WTC11 (cell line): ENCODE measurements at regions not wholly inside any gene's neighbourhood (a gene's known extent, or its start where the extent isn't known, plus 50 kb on each side); places are given as distances from the start of the nearest gene placed in this dataset.

Experiments
- ATAC-seq: fragments of 200-7000 bp; cut with Tn5 transposase; 2 replicates; pipeline ENCODE4 v1.10.0; 2021; ENCODE audit warnings: mild to moderate bottlenecking, moderate library complexity
- CTCF ChIA-PET: fragments of 300-600 bp; sonication (Branson Sonifier 250); formaldehyde crosslinking; loops from one replicate; lab custom pipeline; 2021; ENCODE audit warnings: antibody characterized with exemption; lab: Charles Lee
- POLR2A ChIA-PET: fragments of 350-600 bp; sonication (Branson Sonifier 250); formaldehyde crosslinking; loops from one replicate; lab custom pipeline; 2021; ENCODE audit warnings: antibody characterized with exemption; lab: Charles Lee
- DNase-seq: peaks from one replicate; pipeline ENCODE4 v3.0.0; 2021; ENCODE audit warnings: low spot score
- H3K27ac Mint-ChIP-seq: 2 replicates; pipeline ENCODE4 v1.8.0; 2021; ENCODE audit warnings: mixed read lengths
- H3K27me3 Mint-ChIP-seq: 2 replicates; pipeline ENCODE4 v1.8.0; 2021; ENCODE audit warnings: low read depth, mild to moderate bottlenecking, moderate library complexity, mixed read lengths
- H3K36me3 Mint-ChIP-seq: 2 replicates; pipeline ENCODE4 v1.8.0; 2021; ENCODE audit warnings: mixed read lengths
- H3K4me1 Mint-ChIP-seq: 2 replicates; pipeline ENCODE4 v1.8.0; 2022; ENCODE audit warnings: mixed read lengths
- H3K4me3 Mint-ChIP-seq: 2 replicates; pipeline ENCODE4 v1.8.0; 2021; ENCODE audit warnings: mild to moderate bottlenecking, moderate library complexity, mixed read lengths
- H3K9me3 Mint-ChIP-seq: 2 replicates; pipeline ENCODE4 v1.8.0; 2021; ENCODE audit warnings: mixed read lengths
- ATF3 ChIP-seq: sonication (generic); formaldehyde crosslinking; conservative IDR thresholded peaks from 2 replicates; pipeline ENCODE4 v1.8.1; 2022; ENCODE audit warnings: mild to moderate bottlenecking, missing genetic modification reagents
- E2F4 ChIP-seq: sonication (generic); formaldehyde crosslinking; IDR thresholded peaks from 2 replicates; pipeline ENCODE4 v1.8.1; 2022; ENCODE audit warnings: low read depth, mild to moderate bottlenecking, moderate library complexity, missing genetic modification reagents, borderline replicate concordance
- ELF4 ChIP-seq: sonication (generic); formaldehyde crosslinking; IDR thresholded peaks from 2 replicates; pipeline ENCODE4 v1.8.1; 2022; ENCODE audit warnings: low read depth, mild to moderate bottlenecking, moderate library complexity, missing genetic modification reagents
- ERG ChIP-seq: fragments of 250-450 bp; sonication (Bioruptor Pico); IDR thresholded peaks from 2 replicates; pipeline ENCODE4 v1.8.0; 2021; ENCODE audit warnings: mild to moderate bottlenecking
- GABPB1 ChIP-seq: sonication (generic); formaldehyde crosslinking; IDR thresholded peaks from 2 replicates; pipeline ENCODE4 v1.8.1; 2023; ENCODE audit warnings: mild to moderate bottlenecking, missing genetic modification reagents
- GRHL2 ChIP-seq: fragments of 250-450 bp; sonication (Bioruptor Pico); IDR thresholded peaks from 2 replicates; pipeline ENCODE4 v1.8.0; 2022; ENCODE audit warnings: mild to moderate bottlenecking, moderate library complexity; ENCODE audit not compliant: insufficient replicate concordance, severe bottlenecking
- GTF2I ChIP-seq: fragments of 250-450 bp; sonication (Bioruptor Pico); conservative IDR thresholded peaks from 2 replicates; pipeline ENCODE4 v1.4.0; 2021; ENCODE audit warnings: mild to moderate bottlenecking
- IRF1 ChIP-seq: sonication (generic); formaldehyde crosslinking; IDR thresholded peaks from 2 replicates; pipeline ENCODE4 v1.8.0; 2023; ENCODE audit warnings: missing genetic modification reagents
- IRF2 ChIP-seq: sonication (generic); formaldehyde crosslinking; IDR thresholded peaks from 2 replicates; pipeline ENCODE4 v1.8.0; 2022; ENCODE audit warnings: low read depth, missing genetic modification reagents, borderline replicate concordance
- MYBL2 ChIP-seq: sonication (generic); formaldehyde crosslinking; IDR thresholded peaks from 2 replicates; pipeline ENCODE4 v1.8.1; 2023; ENCODE audit warnings: mild to moderate bottlenecking, moderate library complexity, missing genetic modification reagents
- NFATC4 ChIP-seq: fragments of 250-450 bp; sonication (Bioruptor Pico); IDR thresholded peaks from 2 replicates; pipeline ENCODE4 v1.9.0; 2021; ENCODE audit warnings: mild to moderate bottlenecking
- NR2C2 ChIP-seq: sonication (generic); formaldehyde crosslinking; IDR thresholded peaks from 2 replicates; pipeline ENCODE4 v1.8.0; 2022; ENCODE audit warnings: mild to moderate bottlenecking, missing genetic modification reagents
- NR3C1 ChIP-seq: sonication (generic); formaldehyde crosslinking; conservative IDR thresholded peaks from 2 replicates; pipeline ENCODE4 v1.8.1; 2023; ENCODE audit warnings: low read depth, mild to moderate bottlenecking, missing genetic modification reagents
- OVOL2 ChIP-seq: fragments of 250-450 bp; sonication (Bioruptor Pico); IDR thresholded peaks from 2 replicates; pipeline ENCODE4 v1.9.0; 2021; ENCODE audit warnings: mild to moderate bottlenecking, borderline replicate concordance
- RORB ChIP-seq: fragments of 250-450 bp; sonication (Bioruptor Pico); IDR thresholded peaks from 2 replicates; pipeline ENCODE4 v1.9.0; 2021; ENCODE audit warnings: mild to moderate bottlenecking
- SMAD4 ChIP-seq: sonication (generic); formaldehyde crosslinking; IDR thresholded peaks from 2 replicates; pipeline ENCODE4 v1.8.0; 2022; ENCODE audit warnings: mild to moderate bottlenecking, missing genetic modification reagents
- SP1 ChIP-seq: sonication (generic); formaldehyde crosslinking; conservative IDR thresholded peaks from 2 replicates; pipeline ENCODE4 v1.8.1; 2022; ENCODE audit warnings: missing genetic modification reagents
- TP53 ChIP-seq: sonication (generic); formaldehyde crosslinking; IDR thresholded peaks from 2 replicates; pipeline ENCODE4 v1.8.1; 2023; ENCODE audit warnings: mild to moderate bottlenecking, missing genetic modification reagents
- ZBTB21 ChIP-seq: sonication (generic); formaldehyde crosslinking; IDR thresholded peaks from 2 replicates; pipeline ENCODE4 v1.8.1; 2023; ENCODE audit warnings: mild to moderate bottlenecking, missing genetic modification reagents, borderline replicate concordance
- ZBTB43 ChIP-seq: sonication (generic); formaldehyde crosslinking; IDR thresholded peaks from 2 replicates; pipeline ENCODE4 v1.8.1; 2023; ENCODE audit warnings: mild to moderate bottlenecking, missing genetic modification reagents
- ZNF232 ChIP-seq: sonication (generic); formaldehyde crosslinking; IDR thresholded peaks from 2 replicates; pipeline ENCODE4 v1.8.0; 2022; ENCODE audit warnings: mild to moderate bottlenecking, missing genetic modification reagents
- ZNF423 ChIP-seq: fragments of 250-450 bp; sonication (Bioruptor Pico); IDR thresholded peaks from 2 replicates; pipeline ENCODE4 v2.1.2; 2022; ENCODE audit warnings: mild to moderate bottlenecking, moderate library complexity
- TF ChIP-seq, protein P1 (sequence below): sonication (generic); formaldehyde crosslinking; IDR thresholded peaks from 2 replicates; pipeline ENCODE4 v1.8.0; 2022; ENCODE audit warnings: mild to moderate bottlenecking, missing genetic modification reagents
- TF ChIP-seq, protein P2 (sequence below): sonication (generic); formaldehyde crosslinking; IDR thresholded peaks from 2 replicates; pipeline ENCODE4 v1.8.1; 2023; ENCODE audit warnings: mild to moderate bottlenecking, missing genetic modification reagents, moderate library complexity
- TF ChIP-seq, protein P3 (sequence below): sonication (generic); formaldehyde crosslinking; IDR thresholded peaks from 2 replicates; pipeline ENCODE4 v1.8.1; 2022; ENCODE audit warnings: mild to moderate bottlenecking, moderate library complexity, missing genetic modification reagents
- TF ChIP-seq, protein P4 (sequence below): sonication (generic); formaldehyde crosslinking; IDR thresholded peaks from 2 replicates; pipeline ENCODE4 v1.8.0; 2022; ENCODE audit warnings: mild to moderate bottlenecking, missing genetic modification reagents

DNA sequence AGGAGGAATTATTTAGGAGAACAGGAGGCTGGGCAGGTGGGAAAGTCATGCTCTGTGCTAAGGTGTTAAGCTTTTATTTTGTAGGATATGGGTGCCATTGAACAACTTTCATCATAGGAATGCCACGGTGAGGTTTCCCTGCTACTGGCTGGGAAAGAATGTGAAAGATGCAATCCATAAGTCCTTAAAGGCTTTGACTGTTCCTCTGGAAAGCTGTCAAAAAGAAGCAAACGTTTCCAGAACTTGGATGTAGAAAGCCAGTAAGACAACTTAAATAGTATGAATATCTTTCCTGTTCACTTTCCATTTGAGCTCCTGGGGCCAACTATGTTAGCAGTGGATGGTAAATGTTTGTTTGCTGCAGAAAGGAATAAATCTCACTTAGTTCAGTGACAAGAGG lies 574.4 kb downstream of the RNF144B start:
- H3K4me3 Mint-ChIP-seq: no peak overlapping the region
- ChIA-PET POLR2A (no interaction called here), CTCF (no interaction called here)
- no peak overlapping the region for H3K27ac Mint-ChIP-seq
- no peaks in the 10 kb centered on the region for H3K4me1 Mint-ChIP-seq
- H3K9me3 Mint-ChIP-seq: peaks cover 6% of the 10 kb centered on the region
- ATAC-seq: no peak
- TF ChIP-seq RORB (CRISPR knock-in tag) (no peak), IRF1 (CRISPR knock-in tag) (no peak), MYBL2 (CRISPR knock-in tag) (no peak), NFATC4 (CRISPR knock-in tag) (no peak), ZNF232 (CRISPR knock-in tag) (no peak), E2F4 (CRISPR knock-in tag) (no peak), SMAD4 (no peak), ERG (CRISPR knock-in tag) (no peak)
- TF ChIP-seq, protein P1, sequence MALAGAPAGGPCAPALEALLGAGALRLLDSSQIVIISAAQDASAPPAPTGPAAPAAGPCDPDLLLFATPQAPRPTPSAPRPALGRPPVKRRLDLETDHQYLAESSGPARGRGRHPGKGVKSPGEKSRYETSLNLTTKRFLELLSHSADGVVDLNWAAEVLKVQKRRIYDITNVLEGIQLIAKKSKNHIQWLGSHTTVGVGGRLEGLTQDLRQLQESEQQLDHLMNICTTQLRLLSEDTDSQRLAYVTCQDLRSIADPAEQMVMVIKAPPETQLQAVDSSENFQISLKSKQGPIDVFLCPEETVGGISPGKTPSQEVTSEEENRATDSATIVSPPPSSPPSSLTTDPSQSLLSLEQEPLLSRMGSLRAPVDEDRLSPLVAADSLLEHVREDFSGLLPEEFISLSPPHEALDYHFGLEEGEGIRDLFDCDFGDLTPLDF (CRISPR knock-in tag): no peak
- TF ChIP-seq, protein P2, sequence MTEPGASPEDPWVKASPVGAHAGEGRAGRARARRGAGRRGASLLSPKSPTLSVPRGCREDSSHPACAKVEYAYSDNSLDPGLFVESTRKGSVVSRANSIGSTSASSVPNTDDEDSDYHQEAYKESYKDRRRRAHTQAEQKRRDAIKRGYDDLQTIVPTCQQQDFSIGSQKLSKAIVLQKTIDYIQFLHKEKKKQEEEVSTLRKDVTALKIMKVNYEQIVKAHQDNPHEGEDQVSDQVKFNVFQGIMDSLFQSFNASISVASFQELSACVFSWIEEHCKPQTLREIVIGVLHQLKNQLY: no peak
- H3K36me3 Mint-ChIP-seq: no peaks in the 10 kb centered on the region
- H3K27me3 Mint-ChIP-seq: no peaks in the 10 kb centered on the region; the same call in 1 of the 2 replicates
- DNase-seq: no peak

- no peak overlapping the region for H3K27ac Mint-ChIP-seq
- no peak for TF ChIP-seq IRF2
- no peak for TF ChIP-seq ZNF423 (CRISPR knock-in tag)
- TF ChIP-seq ZBTB43 (CRISPR knock-in tag): no peak
- no peak for TF ChIP-seq TP53 (CRISPR knock-in tag)
- TF ChIP-seq SP1: no peak
- no peak for TF ChIP-seq GTF2I (CRISPR knock-in tag)
- TF ChIP-seq NR2C2: no peak
- no peak for TF ChIP-seq GRHL2 (CRISPR knock-in tag)
- TF ChIP-seq ZBTB21 (CRISPR knock-in tag): no peak
- no peak for TF ChIP-seq ATF3 (CRISPR knock-in tag)
- TF ChIP-seq NR3C1: no peak
- TF ChIP-seq, protein P3, sequence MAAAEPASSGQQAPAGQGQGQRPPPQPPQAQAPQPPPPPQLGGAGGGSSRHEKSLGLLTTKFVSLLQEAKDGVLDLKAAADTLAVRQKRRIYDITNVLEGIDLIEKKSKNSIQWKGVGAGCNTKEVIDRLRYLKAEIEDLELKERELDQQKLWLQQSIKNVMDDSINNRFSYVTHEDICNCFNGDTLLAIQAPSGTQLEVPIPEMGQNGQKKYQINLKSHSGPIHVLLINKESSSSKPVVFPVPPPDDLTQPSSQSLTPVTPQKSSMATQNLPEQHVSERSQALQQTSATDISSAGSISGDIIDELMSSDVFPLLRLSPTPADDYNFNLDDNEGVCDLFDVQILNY (CRISPR knock-in tag): no peak
- no peak for TF ChIP-seq ELF4 (CRISPR knock-in tag)
- TF ChIP-seq OVOL2: no peak
- TF ChIP-seq GABPB1 (CRISPR knock-in tag): no peak
- TF ChIP-seq, protein P4, sequence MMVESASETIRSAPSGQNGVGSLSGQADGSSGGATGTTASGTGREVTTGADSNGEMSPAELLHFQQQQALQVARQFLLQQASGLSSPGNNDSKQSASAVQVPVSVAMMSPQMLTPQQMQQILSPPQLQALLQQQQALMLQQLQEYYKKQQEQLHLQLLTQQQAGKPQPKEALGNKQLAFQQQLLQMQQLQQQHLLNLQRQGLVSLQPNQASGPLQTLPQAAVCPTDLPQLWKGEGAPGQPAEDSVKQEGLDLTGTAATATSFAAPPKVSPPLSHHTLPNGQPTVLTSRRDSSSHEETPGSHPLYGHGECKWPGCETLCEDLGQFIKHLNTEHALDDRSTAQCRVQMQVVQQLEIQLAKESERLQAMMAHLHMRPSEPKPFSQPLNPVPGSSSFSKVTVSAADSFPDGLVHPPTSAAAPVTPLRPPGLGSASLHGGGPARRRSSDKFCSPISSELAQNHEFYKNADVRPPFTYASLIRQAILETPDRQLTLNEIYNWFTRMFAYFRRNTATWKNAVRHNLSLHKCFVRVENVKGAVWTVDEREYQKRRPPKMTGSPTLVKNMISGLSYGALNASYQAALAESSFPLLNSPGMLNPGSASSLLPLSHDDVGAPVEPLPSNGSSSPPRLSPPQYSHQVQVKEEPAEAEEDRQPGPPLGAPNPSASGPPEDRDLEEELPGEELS (CRISPR knock-in tag): no peak
- CTCF ChIA-PET: no interaction called here
- POLR2A ChIA-PET: no interaction called here
- no peaks in the 10 kb centered on the region for H3K4me1 Mint-ChIP-seq
- no peak overlapping the region for H3K4me3 Mint-ChIP-seq
- H3K27me3 Mint-ChIP-seq: no peaks in the 10 kb centered on the region; the same call in 1 of the 2 replicates
- no peaks in the 10 kb centered on the region for H3K36me3 Mint-ChIP-seq
- no peak for ATAC-seq
- no peak for DNase-seq
- H3K9me3 Mint-ChIP-seq: peaks cover 6% of the 10 kb centered on the region
Observed at GRCh38 chr6:18962361-18962905, 575.3 kb downstream of the RNF144B start.
